NCI-H2171 (cell line): ENCODE measurements at regions not wholly inside any gene's neighbourhood (a gene's known extent, or its start where the extent isn't known, plus 50 kb on each side); places are given as distances from the start of the nearest gene placed in this dataset.
A peak's percentile ranks its signal among the peaks of the same experiment; 100 is the strongest.

Experiments
- DNase-seq: peaks from one replicate; lab custom pipeline; 2025; lab: John Stamatoyannopoulos, UW

DNA sequence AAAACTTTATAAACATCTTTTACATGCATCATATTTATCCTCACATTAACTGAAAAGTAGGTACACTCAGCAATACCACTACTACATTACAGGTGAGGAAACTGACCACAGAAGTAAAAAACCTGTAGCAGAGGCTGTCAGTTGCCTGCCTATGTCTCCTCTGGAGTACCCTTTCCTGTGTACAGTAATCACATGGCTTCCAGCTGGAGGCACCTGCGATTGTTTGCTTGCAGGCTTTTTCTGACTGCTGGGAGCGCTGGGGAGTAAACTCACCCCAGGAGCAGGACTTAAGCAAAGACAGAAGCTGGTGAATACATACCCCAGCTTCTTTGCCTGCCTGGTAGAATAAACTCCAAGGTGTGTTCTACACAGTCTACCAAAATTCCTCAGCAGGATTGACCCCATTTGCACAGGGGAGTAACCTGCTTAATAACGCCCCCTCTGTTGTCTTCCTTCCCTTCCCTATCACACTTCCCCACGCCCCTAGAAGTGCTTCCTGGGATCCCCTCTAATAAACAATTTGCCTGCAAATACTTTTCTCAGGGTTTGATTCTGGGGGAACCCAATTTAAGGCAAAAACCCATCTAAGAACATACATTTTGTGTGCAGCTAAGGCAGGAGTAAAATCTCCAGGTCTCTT is 138.9 kb downstream of the PTH2R start:
- DNase-seq = no peak

DNA sequence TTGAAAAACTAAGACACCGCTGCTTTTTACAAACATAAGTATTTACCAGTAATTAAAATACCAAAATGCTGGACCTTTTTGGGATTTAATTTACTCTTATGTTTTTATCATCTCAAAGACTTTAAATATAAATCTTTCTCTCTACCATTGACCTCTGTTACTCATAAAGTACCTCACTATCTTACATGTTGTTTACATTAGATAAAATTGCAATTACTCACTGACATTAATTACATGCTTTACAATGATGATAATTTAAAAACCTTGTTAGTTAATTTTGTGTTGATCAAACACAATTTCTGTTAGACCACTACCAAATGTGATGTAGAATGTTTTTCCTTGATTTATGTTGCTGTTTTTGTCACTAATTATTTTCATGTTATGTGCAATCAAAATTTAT is 139.5 kb downstream of the PTH2R start:
- DNase-seq = no peak

DNA sequence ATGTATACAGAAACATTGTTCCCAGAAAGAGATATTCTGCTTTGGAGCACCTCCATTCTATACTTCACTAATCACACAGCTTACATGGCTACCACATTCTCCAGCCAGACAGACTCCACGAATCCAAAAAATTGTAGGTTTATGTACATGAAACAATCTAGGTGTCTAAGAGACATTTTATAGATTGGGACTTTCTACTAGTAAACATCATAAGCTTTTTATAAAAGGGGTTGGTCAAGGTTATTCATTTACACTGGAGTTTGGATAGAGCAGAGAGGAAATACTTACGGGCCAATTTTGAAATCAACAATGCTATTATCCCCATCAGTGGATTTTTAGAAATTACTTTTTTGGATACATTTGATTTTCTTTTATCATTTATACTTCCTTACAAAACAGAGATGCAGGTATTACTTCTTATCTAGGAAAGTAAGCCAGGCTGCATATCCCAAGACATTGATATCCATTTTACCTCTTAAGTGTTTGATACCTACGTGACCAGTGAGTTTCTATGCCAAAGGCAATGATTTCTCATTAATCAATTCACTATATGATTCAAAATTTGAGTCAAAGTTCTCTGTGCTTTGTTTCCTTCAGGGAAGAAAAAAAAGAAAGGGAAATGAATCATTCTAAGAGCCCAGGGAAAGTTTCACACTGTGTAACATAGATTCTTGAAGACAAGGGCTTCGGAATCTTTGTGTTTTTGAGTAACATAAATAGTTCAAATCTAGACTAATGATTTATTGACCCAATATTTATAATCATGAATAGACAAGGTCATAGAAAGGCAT is 140.5 kb downstream of the PTH2R start:
- no peak for DNase-seq

DNA sequence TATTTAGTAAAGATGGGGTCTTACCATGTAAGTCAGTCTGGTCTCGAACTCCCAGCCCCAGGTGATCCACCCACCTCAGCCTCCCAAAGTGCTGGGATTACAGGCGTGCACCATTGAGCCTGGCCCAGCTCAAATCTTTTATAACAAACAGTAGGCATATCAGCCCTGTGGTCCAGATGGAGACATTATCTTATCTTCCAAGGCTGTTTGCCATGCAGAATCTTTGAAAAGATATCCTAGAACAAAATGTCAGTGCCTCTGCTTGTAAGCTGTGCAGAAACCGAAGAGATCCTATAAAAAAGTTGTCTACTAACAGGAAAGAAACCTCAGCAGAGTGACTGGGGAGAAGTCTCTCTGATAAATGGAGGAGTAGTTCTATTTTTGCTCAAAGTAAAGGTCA is 142.1 kb downstream of the PTH2R start:
- no peak for DNase-seq

DNA sequence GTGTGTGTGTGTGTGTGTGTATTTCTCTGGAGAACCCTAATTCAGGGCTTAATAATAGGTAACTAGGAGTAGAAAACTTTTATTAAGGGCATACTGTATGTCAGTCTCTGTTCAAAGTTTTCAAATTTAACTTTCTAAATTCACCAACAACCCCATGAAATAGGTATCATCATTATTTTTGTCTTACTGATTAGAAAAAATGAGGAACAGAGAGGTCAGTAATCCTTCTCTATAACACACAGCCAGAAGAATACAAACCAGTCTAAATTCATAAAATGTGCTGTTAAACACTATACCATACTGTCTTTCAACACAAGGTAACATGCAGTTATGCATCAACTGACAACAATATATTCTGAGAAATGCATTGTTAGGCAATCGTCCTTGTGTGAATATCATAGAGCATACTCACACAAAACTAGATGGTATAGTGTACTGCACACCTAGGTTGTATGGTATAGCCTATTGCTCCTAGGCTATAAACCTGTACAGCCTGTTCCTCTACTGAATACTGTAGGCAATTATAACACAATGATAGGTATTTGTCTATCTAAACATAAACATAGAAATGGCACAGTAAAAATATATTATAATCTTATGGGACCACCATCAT is 143.1 kb downstream of the PTH2R start:
- DNase-seq = no peak

DNA sequence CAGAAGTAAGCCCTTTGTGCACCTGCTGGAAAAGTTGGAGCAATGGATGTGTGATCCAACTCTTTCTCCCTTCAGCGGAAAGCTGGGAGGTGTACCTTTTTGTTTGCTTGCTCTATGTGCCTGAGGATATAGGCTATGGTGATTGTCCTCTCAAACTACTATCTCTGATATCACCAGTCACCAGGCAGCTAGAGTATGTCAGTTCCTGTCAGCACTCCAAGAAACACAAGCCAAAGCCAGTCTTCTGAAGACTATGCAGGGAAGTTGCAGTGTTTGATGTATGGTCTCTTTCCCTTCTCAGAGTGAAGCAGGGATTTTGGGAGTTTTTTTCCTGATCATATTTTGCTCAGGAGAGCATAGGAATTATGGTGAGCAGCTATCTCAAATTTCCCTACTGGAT is 146.4 kb downstream of the PTH2R start:
- DNase-seq = no peak

DNA sequence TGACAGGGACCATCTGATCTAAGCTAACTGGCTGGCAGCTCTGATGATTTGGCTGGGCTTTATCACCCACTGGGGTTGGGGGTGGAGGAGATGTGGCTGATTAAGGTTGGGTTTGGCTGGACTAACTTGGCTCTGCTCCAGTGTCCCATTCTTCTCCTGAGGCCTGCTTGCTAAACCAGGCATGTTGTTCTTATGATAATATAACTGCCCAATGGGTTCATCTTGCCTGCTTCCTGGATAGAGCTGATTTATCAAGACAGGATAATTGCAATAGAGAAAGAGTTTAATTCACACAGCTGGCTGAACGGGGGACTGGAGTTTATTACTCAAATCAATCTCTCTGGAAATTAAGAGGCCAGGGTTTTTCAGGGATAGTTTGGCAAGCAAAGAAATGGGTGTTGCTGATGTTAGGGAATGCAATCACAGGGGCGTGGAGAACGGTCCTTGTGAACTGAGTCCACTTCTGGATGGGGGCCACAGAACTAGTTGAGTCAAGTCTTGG is 150.4 kb downstream of the PTH2R start:
- DNase-seq = peak; percentile 19

DNA sequence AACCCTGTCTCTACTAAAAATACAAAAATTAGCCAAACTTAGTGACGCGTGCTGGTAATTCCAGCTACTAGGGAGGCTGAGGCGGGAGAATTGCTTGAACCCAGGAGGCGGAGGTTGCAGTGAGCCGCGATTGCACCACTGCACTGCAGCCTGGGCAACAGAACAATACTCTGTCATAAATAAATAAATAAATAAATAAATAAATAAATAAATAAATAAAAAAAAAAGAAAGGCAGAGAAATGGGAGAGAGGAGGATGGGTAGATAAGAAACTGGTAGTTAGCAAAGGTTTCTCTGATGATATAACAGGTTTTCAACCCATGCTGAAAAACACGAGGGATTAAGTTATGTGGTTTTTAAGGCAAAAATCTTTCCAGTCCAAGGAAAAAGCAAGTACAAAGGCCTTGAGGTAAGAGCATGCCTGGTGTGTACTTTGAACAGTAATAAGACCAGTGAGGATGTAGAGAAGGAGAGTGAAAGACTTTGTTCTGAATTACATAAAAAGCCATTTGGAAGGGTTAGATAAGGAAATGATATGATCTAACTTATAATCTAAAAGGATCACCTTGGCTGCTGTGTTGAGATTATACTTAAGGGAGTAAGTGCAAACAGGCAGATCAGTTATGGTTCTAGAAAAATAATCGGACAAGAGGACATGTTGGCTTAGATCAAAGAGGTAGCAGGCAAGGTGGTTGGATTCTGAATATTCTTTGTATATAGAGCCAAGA is 159.3 kb downstream of the PTH2R start:
- DNase-seq = no peak

DNA sequence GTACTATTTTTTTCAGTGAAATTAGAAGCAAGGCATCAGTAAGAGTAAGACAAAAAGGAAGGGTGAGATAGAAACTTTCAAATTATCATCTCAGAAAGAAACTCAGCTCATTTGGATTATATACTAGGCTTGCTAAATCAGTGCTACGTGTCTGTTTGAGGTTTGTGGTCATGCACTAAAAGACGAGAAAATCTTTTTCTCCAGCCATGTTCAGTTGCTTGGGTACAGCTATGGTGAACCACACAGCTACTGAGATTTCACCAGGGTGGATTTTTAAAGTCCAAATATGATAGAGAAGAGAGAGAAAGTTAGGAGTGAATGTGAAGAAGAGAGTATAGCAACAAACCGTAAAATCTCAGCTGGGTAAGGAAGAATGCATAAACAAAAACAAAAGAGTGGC is 161.6 kb downstream of the PTH2R start:
- no peak for DNase-seq

DNA sequence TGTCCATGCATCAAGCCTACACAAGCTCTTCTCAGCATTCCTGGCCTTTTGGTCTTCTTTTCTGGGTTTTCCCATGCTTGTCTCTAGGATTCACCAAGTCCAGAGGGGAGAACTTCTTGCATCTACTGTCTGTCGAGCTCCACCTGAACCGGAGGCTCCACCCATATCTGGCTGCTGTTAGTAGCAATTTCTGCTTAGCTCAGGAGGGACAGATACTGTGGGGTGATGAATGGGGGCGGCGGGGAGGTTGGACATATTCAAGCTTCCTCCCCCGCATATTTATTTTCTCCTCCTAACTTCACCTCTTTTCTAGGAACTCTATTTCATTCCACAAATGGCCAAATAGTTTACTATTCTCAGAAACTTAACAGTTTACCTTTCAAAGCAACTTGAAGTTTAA is 163.5 kb downstream of the PTH2R start:
- no peak for DNase-seq

DNA sequence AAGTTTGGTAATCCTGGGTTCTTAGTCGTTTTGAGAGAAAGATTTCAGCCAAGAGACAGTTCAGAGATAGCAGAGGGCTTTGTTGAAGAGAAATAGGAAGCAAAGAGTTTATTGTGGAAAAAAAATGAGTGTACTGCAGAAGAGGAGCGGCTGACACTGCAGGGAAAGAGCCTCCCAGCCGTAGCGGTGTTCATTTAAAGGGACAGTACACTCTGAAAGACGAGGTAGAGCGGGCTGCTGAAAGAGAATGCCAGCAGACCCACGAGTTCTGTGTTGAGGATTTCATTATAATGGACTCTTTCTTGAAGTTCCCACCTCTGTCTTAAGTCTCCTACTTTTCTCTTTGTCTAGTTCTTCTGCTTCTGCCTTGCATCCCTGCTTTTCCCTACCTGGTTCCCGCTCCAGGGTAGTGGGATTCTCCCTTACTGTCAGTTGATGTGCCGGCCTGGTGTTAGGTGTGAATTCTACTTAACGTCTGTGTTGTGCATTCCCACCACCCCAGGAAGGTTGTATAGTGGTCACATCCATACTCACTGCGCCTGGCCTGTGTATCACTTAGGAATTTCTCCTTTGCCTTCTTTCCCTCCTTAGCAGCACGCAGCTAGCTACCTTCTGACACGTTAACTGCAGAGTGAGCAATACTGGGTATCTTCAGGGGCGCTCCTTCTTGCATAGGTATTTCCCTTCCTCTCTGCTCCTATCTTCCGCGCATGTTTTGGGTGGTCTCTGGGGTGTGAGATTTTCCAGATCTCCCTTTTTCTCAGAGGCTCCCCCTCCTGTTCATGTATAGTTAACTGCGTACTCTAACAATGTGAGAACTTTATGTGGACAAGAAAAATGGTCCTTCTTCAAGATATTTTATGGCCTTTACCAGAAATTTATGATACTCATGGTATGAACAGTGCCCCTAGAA is 164.5 kb downstream of the PTH2R start:
- no peak for DNase-seq

DNA sequence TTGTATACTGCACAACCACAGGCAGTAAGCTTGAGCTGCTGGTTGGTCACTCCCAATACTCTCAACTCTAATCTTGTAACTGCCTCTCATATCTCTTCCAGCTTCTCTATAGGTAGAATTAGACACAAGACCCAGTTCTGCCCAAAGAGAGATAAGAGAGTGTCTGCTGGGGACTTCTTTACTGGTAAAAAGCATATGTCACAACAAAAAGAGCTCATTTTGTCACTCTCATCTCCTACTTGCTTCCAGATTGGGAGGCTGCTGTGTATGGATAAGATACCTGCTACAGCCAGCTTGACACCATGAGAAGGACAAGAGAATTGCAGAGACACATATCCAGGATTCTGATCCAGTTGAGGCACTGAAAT is 165.2 kb downstream of the PTH2R start:
- DNase-seq = no peak

DNA sequence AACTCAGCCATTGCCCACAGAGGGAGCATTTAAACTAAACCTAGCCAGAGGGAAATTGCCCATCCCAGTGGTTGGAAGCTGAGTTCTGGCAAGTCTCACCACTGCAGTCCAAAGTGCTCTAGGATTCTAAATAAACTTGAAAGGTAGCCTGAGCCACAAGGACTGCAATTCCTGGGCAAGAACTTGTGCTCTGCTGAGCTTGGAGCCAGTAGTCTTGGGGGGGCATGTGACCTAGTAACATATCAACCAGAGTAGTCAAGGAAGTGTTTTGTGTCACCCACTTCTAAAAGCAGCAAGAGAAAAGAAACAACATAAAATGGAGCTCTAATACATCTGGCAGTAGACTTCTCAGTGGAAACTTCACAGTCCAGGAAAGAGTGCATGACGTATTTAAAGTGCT is 167.0 kb downstream of the PTH2R start:
- DNase-seq = no peak

DNA sequence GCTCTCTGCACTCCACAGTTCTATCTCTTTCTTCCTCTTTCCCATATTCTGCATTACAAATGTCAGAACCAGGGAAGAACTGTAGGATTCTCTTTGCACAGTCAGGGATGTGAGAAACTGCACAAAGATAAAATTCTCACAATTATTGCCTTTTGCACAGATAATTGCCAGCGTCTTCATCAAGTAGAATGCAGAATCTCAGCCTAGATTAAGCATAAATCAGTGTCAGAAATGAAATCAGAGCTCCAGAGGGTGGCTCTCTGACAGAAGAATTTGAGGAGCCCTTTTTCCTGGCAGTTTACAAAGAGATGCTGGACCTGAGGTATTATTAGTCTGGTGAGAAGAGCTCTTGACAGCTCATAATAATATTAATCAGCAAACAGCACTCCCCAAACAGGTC is 173.1 kb downstream of the PTH2R start:
- no peak for DNase-seq

DNA sequence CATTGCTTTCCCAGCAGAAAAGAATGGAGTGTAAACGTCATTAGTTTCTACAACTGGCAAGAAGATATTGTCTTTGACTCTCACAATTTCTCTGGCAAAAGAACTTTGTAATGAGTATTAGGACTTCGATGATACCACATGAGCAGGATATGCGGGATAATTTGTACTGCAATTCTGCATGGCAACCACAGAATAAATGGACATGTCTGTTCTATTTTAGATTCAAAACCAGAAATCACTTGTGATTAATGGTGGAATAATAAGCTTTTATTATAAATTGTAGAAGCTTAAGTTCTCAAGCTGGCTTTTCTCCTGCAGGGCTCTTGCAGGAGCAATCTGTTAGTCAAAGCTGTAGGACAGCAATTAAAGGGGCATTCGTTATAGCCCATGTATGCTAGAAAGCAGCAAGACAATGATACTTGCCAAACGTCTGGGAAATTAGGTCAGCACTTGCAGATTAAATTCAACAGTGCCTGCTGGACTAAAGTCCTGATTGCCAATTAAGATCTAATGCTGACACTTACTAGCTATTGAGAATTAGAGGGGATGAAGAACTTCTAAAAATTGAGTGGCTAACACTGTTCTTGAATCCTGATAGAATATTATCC is 177.9 kb downstream of the PTH2R start:
- no peak for DNase-seq

DNA sequence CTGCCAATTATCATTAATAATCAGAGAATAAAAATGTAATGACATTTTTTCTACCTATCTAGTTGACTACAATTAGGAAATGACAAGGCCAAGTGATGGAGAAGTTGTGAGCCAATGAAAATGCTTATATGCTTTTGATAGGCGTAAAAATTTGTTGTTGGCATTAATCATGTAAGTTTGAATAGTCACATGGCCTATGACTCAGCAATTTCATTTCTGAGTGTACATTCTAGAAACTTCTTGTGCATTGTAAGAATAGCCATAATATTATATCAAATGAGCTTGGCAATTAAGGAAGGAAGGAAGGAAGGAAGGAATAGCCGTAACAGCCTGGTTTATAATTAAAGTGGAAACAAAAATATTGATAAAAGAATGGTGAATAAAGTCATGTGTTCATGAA is 179.9 kb downstream of the PTH2R start:
- DNase-seq = no peak

DNA sequence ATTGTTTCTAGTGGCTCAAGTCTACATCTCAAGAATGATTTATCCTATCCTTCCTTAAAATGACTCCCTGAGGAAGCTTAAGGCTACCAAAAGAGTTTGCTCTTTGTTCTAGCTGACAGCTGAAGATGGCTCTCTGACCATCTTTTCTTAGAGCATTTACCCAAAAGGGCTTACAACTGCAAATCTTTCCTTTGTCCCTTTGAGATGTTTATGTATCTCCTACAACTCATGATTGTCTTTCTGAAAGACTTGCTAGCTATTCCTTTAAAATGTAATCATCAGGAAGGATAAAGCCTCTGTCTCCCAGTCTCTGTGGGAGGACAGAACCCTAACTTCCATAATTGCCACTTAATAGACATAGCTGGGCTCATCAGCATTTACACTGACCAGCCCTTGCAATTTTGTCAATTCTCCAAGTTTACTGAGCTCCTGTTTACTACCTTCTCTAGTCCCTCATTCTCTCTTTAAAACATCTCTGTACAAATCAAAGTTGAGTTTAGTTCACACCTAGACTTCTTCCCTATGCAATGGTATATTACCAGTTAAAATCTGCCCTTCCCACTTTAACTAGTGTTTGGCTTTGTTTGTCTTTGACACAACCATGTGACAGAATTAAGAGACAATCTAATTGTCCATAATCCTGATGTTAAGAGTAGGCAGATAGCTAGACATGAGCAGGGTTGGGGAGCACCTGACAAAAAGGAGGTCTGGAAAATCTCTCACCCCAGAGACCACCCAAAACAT is 188.2 kb downstream of the PTH2R start:
- DNase-seq = no peak

DNA sequence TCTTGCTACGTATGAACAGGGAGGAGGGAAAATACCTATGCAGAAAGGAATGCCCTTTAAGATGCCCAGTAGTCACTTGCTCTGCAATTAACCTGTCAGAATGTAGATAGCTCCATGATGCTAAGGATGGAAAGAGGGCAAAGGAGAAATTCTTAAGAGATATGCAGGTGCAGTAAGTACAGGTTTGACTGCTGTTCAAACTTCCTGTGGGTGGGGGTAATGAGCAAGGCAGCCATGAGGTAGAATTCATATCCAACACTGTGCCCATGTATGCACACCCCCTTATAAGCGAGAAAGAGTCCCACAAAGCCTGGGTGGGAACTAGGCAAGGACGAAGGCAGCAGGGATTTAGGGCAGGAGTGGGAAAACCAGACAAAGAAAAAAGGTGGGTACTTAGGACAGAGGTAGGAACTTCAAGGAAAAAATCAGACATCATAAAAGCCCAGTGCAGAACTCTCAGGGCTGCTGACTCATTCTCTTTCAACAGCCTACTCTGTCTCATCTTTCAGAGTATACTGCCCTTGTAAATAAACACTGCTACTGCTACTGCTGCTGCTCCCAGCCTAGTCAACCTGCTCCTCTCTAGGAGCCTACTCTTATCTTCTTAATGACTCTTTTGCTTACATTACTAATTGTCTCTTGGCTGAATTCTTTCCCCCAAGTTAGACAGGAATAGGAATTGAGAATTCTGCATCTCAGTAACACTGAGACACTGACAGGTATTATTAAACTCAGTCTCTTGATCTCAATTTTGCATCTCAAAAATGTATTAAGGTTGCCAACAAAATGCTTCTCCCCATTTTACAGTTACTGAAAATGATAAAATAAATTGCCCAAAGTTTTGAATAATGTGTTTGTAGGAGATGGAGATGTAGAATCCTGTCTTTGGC is 189.0 kb downstream of the PTH2R start:
- no peak for DNase-seq

DNA sequence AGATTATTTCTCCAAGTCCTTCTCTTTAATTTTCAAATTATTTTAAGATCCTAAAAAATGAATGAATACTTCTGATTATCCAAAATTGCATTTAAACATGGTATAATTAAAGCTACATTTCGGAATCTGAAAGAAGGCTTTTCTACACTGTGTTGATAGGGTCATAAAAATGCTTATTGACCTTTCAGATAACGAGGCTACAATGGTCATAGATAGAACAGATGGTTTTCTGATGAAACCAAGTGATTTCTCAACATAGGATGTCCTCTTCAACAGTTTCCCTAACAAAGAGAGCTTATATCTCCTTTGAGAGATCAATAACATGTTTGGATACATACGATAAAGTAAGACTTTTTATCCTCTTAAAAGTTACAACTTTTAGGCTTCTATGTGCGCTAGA is 201.1 kb downstream of the PTH2R start:
- DNase-seq = no peak
